ENCODE measurements at regions not wholly inside any gene's neighbourhood (a gene's known extent, or its start where the extent isn't known, plus 50 kb on each side); places are given as distances from the start of the nearest gene placed in this dataset.

DNA sequence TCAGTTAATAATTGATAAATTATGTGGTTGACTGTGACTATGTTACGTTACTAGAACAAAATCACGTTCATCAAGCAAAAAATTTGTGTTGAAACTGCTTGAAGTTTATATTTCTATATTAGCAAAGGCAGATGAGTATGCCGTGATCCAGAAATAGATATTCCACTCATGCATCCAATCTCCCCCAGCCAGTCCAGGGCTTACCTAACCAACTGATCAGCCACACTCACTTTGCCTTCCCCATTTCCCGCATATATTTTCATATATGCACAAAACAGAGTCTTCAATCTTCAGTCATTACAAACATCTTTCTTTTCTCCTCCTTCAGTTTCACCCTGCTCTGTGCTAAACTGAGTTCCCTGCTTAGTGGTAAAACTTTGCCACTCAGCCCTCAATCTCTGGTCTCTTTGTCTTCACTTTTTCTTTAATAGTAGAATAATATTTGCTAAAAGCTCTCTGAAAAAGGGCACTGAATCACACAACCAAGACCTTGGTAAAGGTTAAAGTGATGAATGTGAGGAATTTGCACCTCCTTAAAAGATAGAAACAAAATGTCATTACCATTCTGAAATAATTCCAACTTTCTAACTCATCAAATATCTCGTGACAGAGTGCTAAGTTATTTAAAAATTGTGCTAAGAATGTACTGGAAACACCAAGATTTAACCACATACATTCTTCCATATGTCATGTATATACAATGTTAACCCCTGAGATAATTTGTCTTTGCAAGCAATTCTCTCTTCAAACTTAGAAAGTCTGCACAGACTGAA lies 893.2 kb upstream of the CRIM1 start:
- BruUV-seq (replicated peaks), result no TSS peak

DNA sequence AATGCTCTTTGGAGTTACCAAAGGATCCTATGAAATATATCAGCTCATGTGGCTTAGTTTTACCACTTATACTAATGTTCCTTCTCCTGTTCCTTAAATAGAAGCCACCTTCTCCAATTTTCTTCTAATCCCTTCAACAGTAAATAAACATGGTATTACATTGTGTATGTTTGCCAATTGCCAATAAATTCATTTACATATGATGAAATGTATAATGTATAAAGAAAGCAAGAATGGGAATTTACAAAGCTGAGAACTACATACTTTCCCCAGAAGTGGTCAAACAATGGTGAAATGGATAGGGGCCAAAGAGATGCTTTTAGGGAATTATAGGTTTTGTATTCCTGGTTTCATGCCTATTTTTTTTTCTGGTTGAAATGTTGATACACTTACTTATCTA lies 894.2 kb upstream of the CRIM1 start:
- intact Hi-C loops (cut with micrococcal nuclease; ENCODE audit: unreplicated experiment), result no loop called here
- H3K27ac ChIP-seq (ENCODE audit: low read depth, low read length, poor library complexity, severe bottlenecking), result no peak overlapping the region
- no peaks in the 10 kb centered on the region for H3K4me1 ChIP-seq (ENCODE audit: insufficient read depth, low read length, poor library complexity, severe bottlenecking)
- BruUV-seq (replicated peaks), result no TSS peak
- ChIA-PET POLR2A (ENCODE audit: low non-redundant PET) (no interaction called here), CTCF (no interaction called here)
- no peak overlapping the region for H3K4me3 ChIP-seq (ENCODE audit: low read depth, low read length, poor library complexity, severe bottlenecking)
- no peak for DNase-seq (ENCODE audit: low spot score)
- H3K9me3 ChIP-seq (ENCODE audit: low read depth, low read length, poor library complexity, severe bottlenecking), result no peaks in the 10 kb centered on the region
- no peaks in the 10 kb centered on the region for H3K36me3 ChIP-seq (ENCODE audit: insufficient read depth, low read length, poor library complexity, severe bottlenecking)
- TF ChIP-seq, protein P1, sequence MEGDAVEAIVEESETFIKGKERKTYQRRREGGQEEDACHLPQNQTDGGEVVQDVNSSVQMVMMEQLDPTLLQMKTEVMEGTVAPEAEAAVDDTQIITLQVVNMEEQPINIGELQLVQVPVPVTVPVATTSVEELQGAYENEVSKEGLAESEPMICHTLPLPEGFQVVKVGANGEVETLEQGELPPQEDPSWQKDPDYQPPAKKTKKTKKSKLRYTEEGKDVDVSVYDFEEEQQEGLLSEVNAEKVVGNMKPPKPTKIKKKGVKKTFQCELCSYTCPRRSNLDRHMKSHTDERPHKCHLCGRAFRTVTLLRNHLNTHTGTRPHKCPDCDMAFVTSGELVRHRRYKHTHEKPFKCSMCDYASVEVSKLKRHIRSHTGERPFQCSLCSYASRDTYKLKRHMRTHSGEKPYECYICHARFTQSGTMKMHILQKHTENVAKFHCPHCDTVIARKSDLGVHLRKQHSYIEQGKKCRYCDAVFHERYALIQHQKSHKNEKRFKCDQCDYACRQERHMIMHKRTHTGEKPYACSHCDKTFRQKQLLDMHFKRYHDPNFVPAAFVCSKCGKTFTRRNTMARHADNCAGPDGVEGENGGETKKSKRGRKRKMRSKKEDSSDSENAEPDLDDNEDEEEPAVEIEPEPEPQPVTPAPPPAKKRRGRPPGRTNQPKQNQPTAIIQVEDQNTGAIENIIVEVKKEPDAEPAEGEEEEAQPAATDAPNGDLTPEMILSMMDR (conservative IDR thresholded peaks at IDR 0.05; ENCODE audit: low read depth, low read length), result no peak
- peaks cover 3% of the 10 kb centered on the region for H3K27me3 ChIP-seq (replicated peaks; ENCODE audit: insufficient read depth, low read depth, low read length, poor library complexity)

More for the DNA sequence above, 893.2 kb upstream of the CRIM1 start:
- no peak overlapping the region for H3K4me3 ChIP-seq (ENCODE audit: low read depth, low read length, poor library complexity, severe bottlenecking)
- TF ChIP-seq, protein P1 (conservative IDR thresholded peaks at IDR 0.05; ENCODE audit: low read depth, low read length), result no peak
- no peak for DNase-seq (ENCODE audit: low spot score)
- H3K27ac ChIP-seq (ENCODE audit: low read depth, low read length, poor library complexity, severe bottlenecking), result no peak overlapping the region
- H3K27me3 ChIP-seq (replicated peaks; ENCODE audit: insufficient read depth, low read depth, low read length, poor library complexity), result peaks cover 3% of the 10 kb centered on the region
- no peaks in the 10 kb centered on the region for H3K36me3 ChIP-seq (ENCODE audit: insufficient read depth, low read length, poor library complexity, severe bottlenecking)
- H3K9me3 ChIP-seq (ENCODE audit: low read depth, low read length, poor library complexity, severe bottlenecking), result no peaks in the 10 kb centered on the region
- H3K4me1 ChIP-seq (ENCODE audit: insufficient read depth, low read length, poor library complexity, severe bottlenecking), result no peaks in the 10 kb centered on the region
- POLR2A ChIA-PET (ENCODE audit: low non-redundant PET), result no interaction called here
- intact Hi-C loops (cut with micrococcal nuclease; ENCODE audit: unreplicated experiment), result no loop called here
- CTCF ChIA-PET, result no interaction called here

DNA sequence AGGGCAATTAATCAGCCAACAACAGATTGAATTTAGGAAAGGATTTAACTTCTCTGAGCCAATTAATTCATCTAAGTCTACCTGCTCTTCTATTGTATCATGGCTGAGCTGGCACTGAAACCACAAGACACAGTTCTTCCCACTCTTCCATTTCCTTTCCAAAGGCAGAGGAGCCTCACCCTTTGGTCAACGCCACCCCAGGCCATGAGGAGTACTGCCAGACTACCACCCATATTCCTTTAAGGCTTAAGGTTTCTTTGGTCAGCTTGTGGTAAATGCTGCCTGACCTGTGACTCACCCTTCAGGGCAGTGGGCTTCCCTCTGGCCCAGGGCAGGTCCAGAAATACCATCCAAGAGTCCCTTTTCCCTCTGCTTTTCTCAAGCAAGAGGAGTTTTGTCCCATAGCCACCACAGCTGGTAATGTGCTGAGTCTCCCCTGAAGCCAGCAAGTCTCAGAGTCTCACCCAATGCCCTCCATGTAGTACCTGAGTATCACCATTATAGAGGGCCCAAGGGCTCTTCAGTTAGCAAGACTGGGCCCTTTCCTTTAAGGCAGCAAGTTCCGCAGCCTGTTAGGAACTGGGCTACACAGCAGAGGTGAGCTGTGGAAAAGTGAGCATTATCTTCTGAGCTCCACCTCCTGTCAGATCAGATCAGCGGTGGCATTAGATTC lies 900.5 kb upstream of the CRIM1 start:
- ChIA-PET CTCF (no interaction called here), POLR2A (ENCODE audit: low non-redundant PET) (no interaction called here)
- Histone ChIP-seq H3K4me3 (ENCODE audit: low read depth, low read length, poor library complexity, severe bottlenecking) (no peak overlapping the region), H3K4me1 (ENCODE audit: insufficient read depth, low read length, poor library complexity, severe bottlenecking) (no peaks in the 10 kb centered on the region), H3K9me3 (ENCODE audit: low read depth, low read length, poor library complexity, severe bottlenecking) (no peaks in the 10 kb centered on the region), H3K27ac (ENCODE audit: low read depth, low read length, poor library complexity, severe bottlenecking) (no peak overlapping the region), H3K27me3 (replicated peaks; ENCODE audit: insufficient read depth, low read depth, low read length, poor library complexity) (no peaks in the 10 kb centered on the region), H3K36me3 (ENCODE audit: insufficient read depth, low read length, poor library complexity, severe bottlenecking) (no peaks in the 10 kb centered on the region)
- intact Hi-C loops (cut with micrococcal nuclease; ENCODE audit: unreplicated experiment), result no loop called here
- BruUV-seq (replicated peaks), result no TSS peak
- peak; percentile 9 for DNase-seq (ENCODE audit: low spot score)
- TF ChIP-seq, protein P1 (conservative IDR thresholded peaks at IDR 0.05; ENCODE audit: low read depth, low read length), result no peak
- TF ChIP-seq EZH2 (IDR thresholded peaks at IDR 0.05; ENCODE audit: borderline replicate concordance, low read depth, low read length, poor library complexity, severe bottlenecking), result no peak
